Adrenal gland (tissue), 5 donors: ENCODE measurements at regions not wholly inside any gene's neighbourhood (a gene's known extent, or its start where the extent isn't known, plus 50 kb on each side); places are given as distances from the start of the nearest gene placed in this dataset.

Experiments
- POLR2A ChIP-seq, 2 donors: fragments of 450-650 bp; IDR thresholded peaks; one replicate each; pipeline ENCODE4 v1.6.1; 2017; ENCODE audit warnings: antibody characterized with exemption in 2 of 2, mild to moderate bottlenecking in 2 of 2, moderate library complexity in 1 of 2
- TF ChIP-seq, protein P1 (sequence below), 6 experiments: fragments of 450-650 bp in 4 of 6; fragments of 200-600 bp in 2 of 6; sonication (generic) in 1 of 6; IDR thresholded peaks; 1 replicate in 5 of 6; 2 replicates in 1 of 6; pipeline versions ENCODE4 v1.5.1 to v1.8.0; 2016 to 2021; ENCODE audit warnings: antibody characterized with exemption in 6 of 6, mild to moderate bottlenecking in 2 of 6, moderate library complexity in 1 of 6
- donor health status: DM: no; HTN: no; CAD: no.

DNA sequence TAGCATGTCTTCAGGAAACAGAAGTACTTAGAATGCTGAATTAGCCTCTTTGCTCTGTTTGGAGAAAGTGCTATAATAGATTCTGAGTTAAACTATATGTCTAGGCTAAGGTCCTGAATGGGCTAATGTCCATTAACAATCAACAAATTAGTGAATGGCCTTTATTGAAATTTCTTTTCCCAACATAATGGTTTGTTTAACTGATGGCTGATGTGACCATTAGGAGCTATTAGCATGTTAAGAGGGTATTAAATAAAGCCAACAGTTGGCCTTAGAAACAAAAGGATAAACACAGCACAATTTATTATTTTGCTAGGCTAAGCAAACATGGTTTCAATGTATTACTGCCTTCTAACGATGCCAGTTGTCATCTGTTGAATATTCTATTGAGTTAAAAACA is 234.3 kb upstream of the HS3ST5 start:
- TF ChIP-seq, protein P1, sequence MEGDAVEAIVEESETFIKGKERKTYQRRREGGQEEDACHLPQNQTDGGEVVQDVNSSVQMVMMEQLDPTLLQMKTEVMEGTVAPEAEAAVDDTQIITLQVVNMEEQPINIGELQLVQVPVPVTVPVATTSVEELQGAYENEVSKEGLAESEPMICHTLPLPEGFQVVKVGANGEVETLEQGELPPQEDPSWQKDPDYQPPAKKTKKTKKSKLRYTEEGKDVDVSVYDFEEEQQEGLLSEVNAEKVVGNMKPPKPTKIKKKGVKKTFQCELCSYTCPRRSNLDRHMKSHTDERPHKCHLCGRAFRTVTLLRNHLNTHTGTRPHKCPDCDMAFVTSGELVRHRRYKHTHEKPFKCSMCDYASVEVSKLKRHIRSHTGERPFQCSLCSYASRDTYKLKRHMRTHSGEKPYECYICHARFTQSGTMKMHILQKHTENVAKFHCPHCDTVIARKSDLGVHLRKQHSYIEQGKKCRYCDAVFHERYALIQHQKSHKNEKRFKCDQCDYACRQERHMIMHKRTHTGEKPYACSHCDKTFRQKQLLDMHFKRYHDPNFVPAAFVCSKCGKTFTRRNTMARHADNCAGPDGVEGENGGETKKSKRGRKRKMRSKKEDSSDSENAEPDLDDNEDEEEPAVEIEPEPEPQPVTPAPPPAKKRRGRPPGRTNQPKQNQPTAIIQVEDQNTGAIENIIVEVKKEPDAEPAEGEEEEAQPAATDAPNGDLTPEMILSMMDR (IDR thresholded peaks at IDR 0.05): no peak
- no peak for TF ChIP-seq POLR2A (IDR thresholded peaks at IDR 0.05)
